OCI-LY1 (cell line): ENCODE measurements at regions not wholly inside any gene's neighbourhood (a gene's known extent, or its start where the extent isn't known, plus 50 kb on each side); places are given as distances from the start of the nearest gene placed in this dataset.

Experiments
- H2AFZ ChIP-seq: fragments of 200-600 bp; sonication (generic), shearing (Covaris generic); 2 replicates; pipeline ENCODE4 v1.6.0; 2014; ENCODE audit warnings: antibody characterized with exemption, mild to moderate bottlenecking, low read length
- H3F3A ChIP-seq: fragments of 200-600 bp; sonication (generic), shearing (Covaris generic); 2 replicates; pipeline ENCODE4 v1.6.0; 2014; ENCODE audit warnings: mild to moderate bottlenecking, antibody characterized with exemption, low read length, moderate library complexity; ENCODE audit not compliant: insufficient read depth
- H3K27ac ChIP-seq: fragments of 200-600 bp; sonication (generic); 2 replicates; pipeline ENCODE4 v1.5.1; 2014; ENCODE audit warnings: low read length, mixed run types, mild to moderate bottlenecking, low read depth; ENCODE audit not compliant: poor library complexity, severe bottlenecking
- H3K27me3 ChIP-seq: fragments of 200-600 bp; sonication (generic); 2 replicates; pipeline ENCODE4 v1.6.0; 2014; ENCODE audit warnings: antibody characterized with exemption, mild to moderate bottlenecking, low read length, moderate library complexity; ENCODE audit not compliant: insufficient read depth
- H3K36me3 ChIP-seq: fragments of 200-600 bp; sonication (generic); 2 replicates; pipeline ENCODE4 v1.6.1; 2014; ENCODE audit warnings: mild to moderate bottlenecking, antibody characterized with exemption, low read length, moderate library complexity, mixed read lengths; ENCODE audit not compliant: insufficient read depth
- H3K4me1 ChIP-seq: fragments of 200-600 bp; sonication (generic); 2 replicates; pipeline ENCODE4 v1.5.1; 2014; ENCODE audit warnings: mild to moderate bottlenecking, low read length, moderate library complexity; ENCODE audit not compliant: insufficient read depth, severe bottlenecking
- H3K4me2 ChIP-seq: fragments of 200-600 bp; sonication (generic), shearing (Covaris generic); 2 replicates; pipeline ENCODE4 v1.6.1; 2014; ENCODE audit warnings: low read length
- H3K4me3 ChIP-seq: fragments of 200-600 bp; sonication (generic); 2 replicates; pipeline ENCODE4 v1.5.1; 2014; ENCODE audit warnings: low read length, low read depth, mild to moderate bottlenecking, mixed read lengths; ENCODE audit not compliant: poor library complexity, severe bottlenecking
- H3K79me2 ChIP-seq: fragments of 200-600 bp; shearing (Covaris generic); 2 replicates; pipeline ENCODE4 v1.6.1; 2016; ENCODE audit warnings: mixed run types, low read length, mixed read lengths; ENCODE audit not compliant: insufficient read depth
- H3K9ac ChIP-seq: fragments of 200-600 bp; sonication (generic), shearing (Covaris generic); 2 replicates; pipeline ENCODE4 v1.6.1; 2014; ENCODE audit warnings: mild to moderate bottlenecking, low read length, mixed read lengths
- H3K9me2 ChIP-seq: fragments of 200-600 bp; sonication (generic), shearing (Covaris generic); 2 replicates; pipeline ENCODE4 v1.6.1; 2014; ENCODE audit warnings: low read depth, mild to moderate bottlenecking, low read length, mixed read lengths
- H3K9me3 ChIP-seq: fragments of 200-600 bp; shearing (Covaris generic); 2 replicates; pipeline ENCODE4 v1.6.1; 2014; ENCODE audit warnings: low read length, mixed read lengths
- H4K20me1 ChIP-seq: fragments of 200-600 bp; sonication (generic), shearing (Covaris generic); 2 replicates; pipeline ENCODE4 v1.6.0; 2016; ENCODE audit warnings: mild to moderate bottlenecking, low read length; ENCODE audit not compliant: insufficient read depth
- EZH2 ChIP-seq: fragments of 200-600 bp; sonication (generic), shearing (Covaris generic); IDR thresholded peaks from 2 replicates; pipeline ENCODE4 v1.8.0; 2017; ENCODE audit warnings: borderline replicate concordance, mixed run types, mild to moderate bottlenecking, antibody characterized with exemption, low read length, moderate library complexity, mixed read lengths
- TF ChIP-seq, protein P1 (sequence below): fragments of 200-600 bp; sonication (generic), shearing (Covaris generic); IDR thresholded peaks from 2 replicates; pipeline ENCODE4 v1.5.1; 2017; ENCODE audit warnings: mild to moderate bottlenecking, antibody characterized with exemption, low read length, moderate library complexity, mixed read lengths

DNA sequence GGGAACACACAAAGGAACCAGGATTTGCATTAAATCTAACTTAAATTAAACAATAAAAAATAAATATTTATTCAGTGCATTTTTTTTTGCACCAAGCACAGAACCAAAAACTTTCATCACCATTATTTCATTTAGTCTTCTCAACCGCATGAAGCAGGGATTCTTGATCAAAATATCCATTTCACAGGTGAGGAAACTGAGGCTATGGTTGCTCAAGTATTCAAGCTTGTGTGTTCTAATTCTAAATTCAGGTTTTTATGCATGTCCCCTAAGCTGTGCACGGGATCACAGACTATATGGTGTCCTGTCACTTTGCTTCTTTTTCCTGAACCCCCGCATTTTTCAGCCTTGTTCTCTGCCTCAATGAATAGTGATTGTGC, 64.3 kb upstream of the BCL6 start:
- Histone ChIP-seq H3K79me2 (no peaks in the 10 kb centered on the region), H3K4me2 (peak overlapping the region; percentile 66; the same call in 1 of the 2 replicates), H3K27ac (no peak overlapping the region), H3K9me2 (no peaks in the 10 kb centered on the region), H3K36me3 (no peaks in the 10 kb centered on the region; the same call in 1 of the 2 replicates), H3K9ac (peak overlapping the region; percentile 43; the same call in 1 of the 2 replicates), H3K27me3 (no peaks in the 10 kb centered on the region), H3F3A (no peaks in the 10 kb centered on the region), H3K4me3 (no peak overlapping the region), H3K4me1 (peaks cover 37% of the 10 kb centered on the region), H3K9me3 (no peaks in the 10 kb centered on the region), H2AFZ (no peak overlapping the region), H4K20me1 (no peaks in the 10 kb centered on the region)
- TF ChIP-seq EZH2, result no peak
- TF ChIP-seq, protein P1, sequence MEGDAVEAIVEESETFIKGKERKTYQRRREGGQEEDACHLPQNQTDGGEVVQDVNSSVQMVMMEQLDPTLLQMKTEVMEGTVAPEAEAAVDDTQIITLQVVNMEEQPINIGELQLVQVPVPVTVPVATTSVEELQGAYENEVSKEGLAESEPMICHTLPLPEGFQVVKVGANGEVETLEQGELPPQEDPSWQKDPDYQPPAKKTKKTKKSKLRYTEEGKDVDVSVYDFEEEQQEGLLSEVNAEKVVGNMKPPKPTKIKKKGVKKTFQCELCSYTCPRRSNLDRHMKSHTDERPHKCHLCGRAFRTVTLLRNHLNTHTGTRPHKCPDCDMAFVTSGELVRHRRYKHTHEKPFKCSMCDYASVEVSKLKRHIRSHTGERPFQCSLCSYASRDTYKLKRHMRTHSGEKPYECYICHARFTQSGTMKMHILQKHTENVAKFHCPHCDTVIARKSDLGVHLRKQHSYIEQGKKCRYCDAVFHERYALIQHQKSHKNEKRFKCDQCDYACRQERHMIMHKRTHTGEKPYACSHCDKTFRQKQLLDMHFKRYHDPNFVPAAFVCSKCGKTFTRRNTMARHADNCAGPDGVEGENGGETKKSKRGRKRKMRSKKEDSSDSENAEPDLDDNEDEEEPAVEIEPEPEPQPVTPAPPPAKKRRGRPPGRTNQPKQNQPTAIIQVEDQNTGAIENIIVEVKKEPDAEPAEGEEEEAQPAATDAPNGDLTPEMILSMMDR, result no peak

GRCh38 chr3:187810021-187810446, 64.8 kb upstream of the BCL6 start:
- Histone ChIP-seq H3K9me3 (no peaks in the 10 kb centered on the region), H3K4me2 (no peak overlapping the region; the same call in 1 of the 2 replicates), H2AFZ (no peak overlapping the region), H3K9ac (no peak overlapping the region; the same call in 1 of the 2 replicates), H3K27me3 (no peaks in the 10 kb centered on the region), H3K4me3 (no peak overlapping the region), H3K27ac (no peak overlapping the region), H4K20me1 (no peaks in the 10 kb centered on the region), H3F3A (no peaks in the 10 kb centered on the region), H3K4me1 (peaks cover 37% of the 10 kb centered on the region), H3K79me2 (no peaks in the 10 kb centered on the region), H3K36me3 (no peaks in the 10 kb centered on the region; the same call in 1 of the 2 replicates), H3K9me2 (no peaks in the 10 kb centered on the region)
- TF ChIP-seq, protein P1, result no peak
- no peak for TF ChIP-seq EZH2

GRCh38 chr3:187811585-187812250, 66.5 kb upstream of the BCL6 start:
- Histone ChIP-seq H3F3A (no peaks in the 10 kb centered on the region), H2AFZ (no peak overlapping the region), H3K9ac (no peak overlapping the region), H3K27me3 (no peaks in the 10 kb centered on the region), H3K4me1 (peaks cover 37% of the 10 kb centered on the region), H3K9me2 (no peaks in the 10 kb centered on the region), H3K36me3 (no peaks in the 10 kb centered on the region), H3K9me3 (no peaks in the 10 kb centered on the region), H3K27ac (no peak overlapping the region), H3K4me2 (no peak overlapping the region), H4K20me1 (no peaks in the 10 kb centered on the region), H3K4me3 (no peak overlapping the region), H3K79me2 (no peaks in the 10 kb centered on the region)
- TF ChIP-seq, protein P1, result no peak
- no peak for TF ChIP-seq EZH2
